ENCODE measurements at regions not wholly inside any gene's neighbourhood (a gene's known extent, or its start where the extent isn't known, plus 50 kb on each side); places are given as distances from the start of the nearest gene placed in this dataset.

DNA sequence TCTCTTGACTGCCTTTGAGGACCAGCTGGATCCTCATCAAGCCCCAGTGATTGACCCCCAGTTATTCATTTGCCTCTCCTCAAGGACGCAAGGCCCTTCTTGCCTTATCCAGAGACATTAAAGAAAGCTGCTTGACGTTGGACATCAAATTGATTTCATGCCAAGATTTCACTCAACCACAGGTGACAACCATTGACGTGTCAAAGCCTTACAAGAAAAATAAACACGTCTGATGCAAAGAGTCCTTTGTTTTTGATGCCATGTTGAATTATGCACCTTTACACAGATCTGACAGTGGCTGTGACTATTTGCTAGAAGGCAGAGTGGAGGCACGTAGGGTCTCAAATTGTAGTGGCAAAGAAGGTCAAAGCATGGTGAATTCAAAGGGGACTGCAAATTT, 666.2 kb upstream of the CAMK1G start:
- TF ChIP-seq, protein P1, sequence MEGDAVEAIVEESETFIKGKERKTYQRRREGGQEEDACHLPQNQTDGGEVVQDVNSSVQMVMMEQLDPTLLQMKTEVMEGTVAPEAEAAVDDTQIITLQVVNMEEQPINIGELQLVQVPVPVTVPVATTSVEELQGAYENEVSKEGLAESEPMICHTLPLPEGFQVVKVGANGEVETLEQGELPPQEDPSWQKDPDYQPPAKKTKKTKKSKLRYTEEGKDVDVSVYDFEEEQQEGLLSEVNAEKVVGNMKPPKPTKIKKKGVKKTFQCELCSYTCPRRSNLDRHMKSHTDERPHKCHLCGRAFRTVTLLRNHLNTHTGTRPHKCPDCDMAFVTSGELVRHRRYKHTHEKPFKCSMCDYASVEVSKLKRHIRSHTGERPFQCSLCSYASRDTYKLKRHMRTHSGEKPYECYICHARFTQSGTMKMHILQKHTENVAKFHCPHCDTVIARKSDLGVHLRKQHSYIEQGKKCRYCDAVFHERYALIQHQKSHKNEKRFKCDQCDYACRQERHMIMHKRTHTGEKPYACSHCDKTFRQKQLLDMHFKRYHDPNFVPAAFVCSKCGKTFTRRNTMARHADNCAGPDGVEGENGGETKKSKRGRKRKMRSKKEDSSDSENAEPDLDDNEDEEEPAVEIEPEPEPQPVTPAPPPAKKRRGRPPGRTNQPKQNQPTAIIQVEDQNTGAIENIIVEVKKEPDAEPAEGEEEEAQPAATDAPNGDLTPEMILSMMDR (IDR thresholded peaks at IDR 0.05; ENCODE audit: insufficient read depth, missing control alignments) = no peak
- DNase-seq (ENCODE audit: insufficient read length, low spot score) (no peak), FAIRE-seq (peak; percentile 38)

DNA sequence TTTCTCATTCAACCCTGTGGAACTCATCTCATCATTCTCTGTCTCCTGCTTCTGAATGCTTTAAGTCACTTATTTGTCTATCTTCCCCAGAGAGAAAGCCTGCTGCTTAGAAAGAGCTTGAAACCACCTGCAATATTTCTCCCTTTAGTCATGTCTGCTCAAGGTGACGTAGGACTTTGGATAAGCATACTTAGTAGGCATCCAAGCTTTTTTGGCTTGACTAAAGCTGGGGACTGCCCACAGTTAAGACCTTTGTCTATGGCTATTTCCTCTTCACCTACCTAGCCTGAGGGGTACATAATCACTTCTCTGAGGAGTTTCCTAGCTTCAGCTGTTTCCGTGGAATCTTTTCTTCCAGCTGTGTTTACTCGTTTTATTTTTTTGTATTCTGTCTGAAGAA, 665.8 kb upstream of the CAMK1G start:
- FAIRE-seq = no peak
- DNase-seq (ENCODE audit: insufficient read length, low spot score) = no peak
- TF ChIP-seq, protein P1 (IDR thresholded peaks at IDR 0.05; ENCODE audit: insufficient read depth, missing control alignments) = no peak

DNA sequence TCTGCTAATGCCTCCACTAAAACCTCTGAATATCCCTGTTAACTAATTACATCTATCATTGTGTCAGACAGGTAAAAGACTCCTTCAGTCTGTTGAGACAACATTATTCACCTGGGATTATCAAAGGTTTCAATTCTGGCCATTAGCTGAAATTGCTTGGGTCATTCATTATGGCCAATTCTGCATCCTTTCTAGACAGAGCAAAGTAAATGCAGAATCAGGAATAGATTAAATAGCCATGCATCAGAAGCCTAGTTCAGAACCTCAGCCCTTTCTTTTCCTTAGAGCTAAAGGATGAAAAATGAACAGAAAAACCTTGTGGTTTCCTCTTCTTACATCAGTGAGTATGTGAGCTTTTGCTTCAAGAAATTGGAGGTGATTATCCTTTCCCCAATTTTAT, 665.4 kb upstream of the CAMK1G start:
- DNase-seq (ENCODE audit: insufficient read length, low spot score) (no peak), FAIRE-seq (peak; percentile 38)
- TF ChIP-seq, protein P1 (IDR thresholded peaks at IDR 0.05; ENCODE audit: insufficient read depth, missing control alignments) = no peak

DNA sequence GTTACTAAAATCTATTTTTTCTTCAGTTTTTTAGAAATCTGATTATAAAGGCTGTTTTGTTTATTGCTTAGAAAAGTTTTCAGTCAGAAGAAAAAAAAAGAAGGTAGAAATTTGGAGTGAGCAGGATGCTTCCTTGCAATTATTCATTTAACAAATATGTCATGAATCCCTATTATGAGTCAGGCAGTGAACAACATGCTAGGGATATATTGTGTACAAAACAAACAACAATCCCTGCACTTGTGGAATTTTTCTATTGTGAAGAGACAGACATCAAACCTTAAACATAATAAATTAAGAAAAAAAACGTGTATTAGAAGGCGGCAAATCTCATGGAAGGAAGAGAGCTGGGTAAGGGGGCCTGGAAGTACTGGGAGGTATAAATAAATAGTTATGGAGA, 664.1 kb upstream of the CAMK1G start:
- no peak for FAIRE-seq
- TF ChIP-seq, protein P1 (IDR thresholded peaks at IDR 0.05; ENCODE audit: insufficient read depth, missing control alignments) = no peak
- no peak for DNase-seq (ENCODE audit: insufficient read length, low spot score)

DNA sequence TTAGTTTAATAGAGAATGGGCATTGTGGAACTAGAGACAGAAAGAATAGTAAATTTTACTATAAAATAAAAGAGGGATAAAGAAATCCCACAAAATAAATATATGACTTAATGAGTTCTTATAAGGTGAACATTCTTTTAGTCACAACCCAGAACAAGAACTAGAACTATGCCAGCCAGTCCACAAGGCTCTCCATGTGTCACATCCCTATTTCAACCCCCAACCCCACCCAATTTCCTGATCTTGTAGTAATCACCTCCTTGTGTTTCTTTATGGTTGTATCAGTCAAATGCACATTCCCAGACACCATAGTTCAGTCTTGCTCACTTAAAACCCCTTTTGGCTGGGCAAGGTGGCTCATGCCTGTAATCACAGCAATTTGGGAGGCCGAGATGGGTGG, 662.3 kb upstream of the CAMK1G start:
- TF ChIP-seq, protein P1 (IDR thresholded peaks at IDR 0.05; ENCODE audit: insufficient read depth, missing control alignments) = no peak
- no peak for FAIRE-seq
- no peak for DNase-seq (ENCODE audit: insufficient read length, low spot score)

DNA sequence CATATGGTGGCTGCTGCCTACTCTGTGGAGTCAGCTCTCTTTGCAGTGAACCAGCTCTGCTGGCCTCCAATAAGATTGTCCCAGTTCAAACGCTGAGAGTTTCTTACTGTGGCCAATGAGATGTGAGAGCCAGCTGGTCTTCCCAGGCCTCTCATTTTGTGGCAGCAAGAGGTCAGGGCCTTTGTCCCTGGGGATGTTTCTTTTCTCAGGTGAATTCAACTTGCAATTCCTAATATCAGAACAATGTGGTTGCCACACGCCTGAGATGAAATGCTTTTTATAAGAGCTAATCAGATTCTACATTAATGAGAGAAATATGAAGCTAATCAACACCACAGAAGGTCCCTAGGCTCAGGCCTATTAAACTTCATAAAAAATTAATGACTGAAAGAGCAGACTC, 660.1 kb upstream of the CAMK1G start:
- DNase-seq (ENCODE audit: insufficient read length, low spot score) (no peak), FAIRE-seq (no peak)
- TF ChIP-seq, protein P1 (IDR thresholded peaks at IDR 0.05; ENCODE audit: insufficient read depth, missing control alignments) = no peak

DNA sequence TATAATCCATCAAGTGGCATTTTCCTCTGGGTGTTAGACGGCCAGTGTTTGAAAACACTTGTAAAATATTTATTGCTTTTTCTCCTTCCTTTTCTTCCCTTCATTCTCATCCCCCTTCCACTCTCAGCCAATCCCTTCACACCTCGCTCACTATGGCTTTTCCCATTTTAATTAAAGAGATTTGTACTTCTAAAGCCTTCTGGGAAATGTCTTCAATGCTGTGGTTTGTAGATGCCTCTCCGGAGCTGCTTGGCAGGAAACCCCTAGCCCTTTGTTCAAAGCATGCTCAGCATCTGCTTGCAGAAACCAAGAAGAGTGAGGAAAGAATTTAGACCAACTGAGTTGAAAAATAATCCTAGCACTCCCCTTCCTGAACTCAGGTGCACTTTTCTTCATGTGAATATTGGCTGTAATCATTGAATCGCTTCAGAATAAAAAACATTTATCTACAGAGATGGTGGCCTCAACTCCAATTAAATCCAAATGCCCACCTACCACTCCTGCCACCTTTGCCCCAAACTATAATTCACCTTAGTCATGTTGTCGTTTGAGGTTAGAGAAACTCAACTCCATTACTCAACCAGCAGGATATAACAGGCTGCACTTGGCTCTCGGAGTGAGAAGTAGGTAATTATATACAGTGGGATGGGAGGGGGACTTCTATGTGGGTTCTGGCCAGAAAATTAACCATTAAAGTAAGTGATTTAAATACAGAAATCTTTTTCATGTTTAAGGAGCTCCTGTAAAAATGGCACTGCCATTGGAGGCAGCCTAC, 659.4 kb upstream of the CAMK1G start:
- TF ChIP-seq, protein P1 (IDR thresholded peaks at IDR 0.05; ENCODE audit: insufficient read depth, missing control alignments) = no peak
- DNase-seq (ENCODE audit: insufficient read length, low spot score) (no peak), FAIRE-seq (no peak)
